NOMO-1 treated with DMSO at 0.1 percent for 48 hours (cell line): ENCODE measurements at regions not wholly inside any gene's neighbourhood (a gene's known extent, or its start where the extent isn't known, plus 50 kb on each side); places are given as distances from the start of the nearest gene placed in this dataset.
"Not testable (repeated sequence)": the region's sequence is repeated elsewhere in the genome, so short reads cannot be mapped to it uniquely, and the experiment has no call there.

ENCODE experiments used
- DNase-seq: peaks from one replicate; lab custom pipeline; 2025; ENCODE audit not compliant: unreplicated experiment; lab: John Stamatoyannopoulos, UW

DNA sequence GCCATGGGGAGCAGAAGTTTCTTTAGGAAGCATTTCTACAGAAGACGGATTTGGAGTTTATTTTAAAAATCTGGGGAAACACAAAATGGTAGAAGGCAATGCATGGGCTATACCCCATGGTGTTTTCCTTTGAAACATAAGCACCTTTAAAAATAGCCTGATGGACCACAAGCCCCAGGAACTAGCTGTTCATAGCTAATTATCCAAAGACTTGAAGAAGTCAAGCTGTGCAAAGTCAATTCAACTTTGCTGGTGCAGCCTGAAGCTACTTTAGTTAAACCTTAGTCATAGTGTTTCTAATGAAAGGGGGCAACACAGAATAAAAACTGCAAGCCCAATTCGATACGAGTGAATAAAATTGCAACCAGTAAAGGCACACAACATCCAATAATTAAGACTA, 732.5 kb downstream of the GALC start:
- DNase-seq, result no peak

DNA sequence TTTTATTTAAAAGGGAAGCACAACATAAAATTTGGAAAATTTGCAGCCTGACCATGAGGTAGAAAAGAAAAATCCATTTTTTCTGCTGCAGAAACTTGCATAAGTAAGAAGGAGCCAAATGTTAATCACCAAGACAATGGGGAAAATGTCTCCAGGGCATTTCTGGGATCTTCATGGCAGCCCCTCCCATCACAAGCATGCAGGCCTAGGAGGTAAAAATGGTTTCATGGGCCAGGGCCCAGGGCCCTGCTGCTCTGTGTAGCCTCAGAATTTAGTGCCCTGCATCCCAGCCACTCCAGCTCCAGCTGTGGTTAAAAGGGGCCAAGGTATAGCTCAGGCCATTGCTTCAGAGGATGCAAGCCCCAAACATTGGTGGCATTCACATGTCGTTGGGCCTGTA, 735.6 kb downstream of the GALC start:
- DNase-seq, result no peak

DNA sequence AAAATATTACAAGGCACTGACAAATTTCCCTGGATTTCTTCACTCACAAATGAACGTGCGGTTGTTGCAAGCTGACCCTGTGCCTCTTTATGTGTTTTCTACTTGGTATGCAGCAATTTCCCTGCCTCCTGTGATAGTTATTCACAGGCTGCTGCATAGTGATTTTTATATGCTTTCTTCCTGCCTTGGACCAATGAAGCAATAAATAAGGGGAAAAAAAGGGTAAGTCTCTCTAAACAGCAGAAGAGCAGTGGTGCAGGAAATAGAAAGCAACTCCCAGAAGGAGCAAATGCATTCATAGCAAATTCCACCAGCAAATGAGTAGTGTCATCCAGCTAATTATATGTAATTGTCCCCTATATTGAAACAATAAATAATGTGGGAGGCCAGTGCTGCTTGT, 737.9 kb downstream of the GALC start:
- no peak for DNase-seq

DNA sequence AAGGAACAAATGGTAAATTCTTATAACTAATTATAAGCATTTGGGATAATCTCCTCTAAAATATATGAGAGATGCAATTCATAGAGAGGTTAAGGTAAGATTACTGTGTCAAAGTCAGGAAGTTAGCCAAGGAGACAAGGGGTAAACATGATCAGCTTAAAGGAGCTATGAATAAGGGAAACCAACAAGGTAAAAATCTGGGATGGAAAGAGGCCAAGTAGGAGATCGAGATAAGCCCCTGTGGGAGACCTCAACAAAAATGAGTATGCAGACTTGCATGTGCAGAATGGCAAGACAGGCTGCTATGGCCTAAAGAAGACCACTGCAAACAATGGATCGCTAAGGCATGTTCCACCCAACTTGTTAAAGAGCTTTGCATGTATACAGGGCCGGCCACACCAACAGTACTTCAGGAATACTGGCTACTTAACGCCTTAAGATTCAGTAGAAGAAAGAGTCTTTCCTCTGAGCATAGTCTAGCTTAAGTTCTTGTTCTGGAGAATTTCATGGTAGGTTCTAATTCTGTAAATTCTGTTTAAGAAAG, 738.6 kb downstream of the GALC start:
- DNase-seq, result no peak

DNA sequence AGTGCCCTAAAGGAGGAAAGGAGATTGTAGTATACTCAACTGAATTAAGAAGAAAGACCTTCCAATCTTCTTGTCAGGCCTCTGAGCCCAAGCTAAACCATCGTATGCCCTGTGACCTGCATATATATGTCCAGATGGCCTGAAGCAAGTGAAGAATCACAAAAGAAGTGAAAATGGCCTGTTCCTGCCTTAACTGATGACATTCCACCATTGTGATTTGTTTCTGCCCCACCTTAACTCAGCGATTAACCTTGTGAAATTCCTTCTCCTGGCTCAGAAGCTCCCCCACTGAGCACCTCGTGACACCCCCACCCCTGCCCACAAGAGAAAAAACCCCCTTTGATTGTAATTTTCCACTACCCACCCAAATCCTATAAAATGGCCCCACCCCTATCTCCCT, 739.2 kb downstream of the GALC start:
- not testable (repeated sequence) for DNase-seq

DNA sequence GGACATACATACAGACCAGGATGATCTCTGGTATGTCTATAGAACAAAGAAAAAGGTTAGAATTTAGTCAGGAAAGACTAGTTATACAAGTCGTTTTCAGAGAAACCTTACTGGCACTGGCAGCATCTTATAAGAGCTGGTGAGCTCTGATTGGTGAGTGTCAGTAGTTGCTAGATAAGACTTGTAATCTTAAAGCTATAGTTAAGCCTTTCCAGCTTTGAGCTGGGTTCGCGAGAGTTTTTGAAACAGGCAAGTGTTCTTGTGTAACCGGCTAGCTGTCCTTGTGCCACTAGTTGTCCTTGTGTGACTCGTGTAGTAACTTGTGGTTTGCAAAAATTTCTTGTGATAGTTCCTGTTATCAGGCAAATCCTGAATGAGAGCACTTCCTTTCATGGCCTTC, 740.9 kb downstream of the GALC start:
- DNase-seq, result no peak

DNA sequence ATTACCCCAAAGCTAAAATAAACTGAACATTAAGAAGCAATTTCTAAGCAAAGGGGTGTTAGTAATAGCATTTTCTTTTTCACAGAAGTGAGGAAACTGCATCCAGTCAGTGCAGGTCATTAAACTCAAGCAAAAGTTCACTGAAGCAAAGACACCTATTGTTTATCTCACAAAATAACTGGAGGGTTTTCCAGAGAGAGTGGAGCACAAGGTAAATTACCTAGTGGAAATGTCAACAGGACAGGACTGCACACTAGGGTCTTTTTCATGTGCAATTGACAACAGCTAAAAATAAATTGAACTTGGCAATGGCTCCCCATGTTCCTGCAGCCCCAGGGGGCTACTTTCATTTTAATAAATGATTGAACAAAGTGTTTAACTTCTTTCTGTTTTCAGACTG, 742.0 kb downstream of the GALC start:
- no peak for DNase-seq

DNA sequence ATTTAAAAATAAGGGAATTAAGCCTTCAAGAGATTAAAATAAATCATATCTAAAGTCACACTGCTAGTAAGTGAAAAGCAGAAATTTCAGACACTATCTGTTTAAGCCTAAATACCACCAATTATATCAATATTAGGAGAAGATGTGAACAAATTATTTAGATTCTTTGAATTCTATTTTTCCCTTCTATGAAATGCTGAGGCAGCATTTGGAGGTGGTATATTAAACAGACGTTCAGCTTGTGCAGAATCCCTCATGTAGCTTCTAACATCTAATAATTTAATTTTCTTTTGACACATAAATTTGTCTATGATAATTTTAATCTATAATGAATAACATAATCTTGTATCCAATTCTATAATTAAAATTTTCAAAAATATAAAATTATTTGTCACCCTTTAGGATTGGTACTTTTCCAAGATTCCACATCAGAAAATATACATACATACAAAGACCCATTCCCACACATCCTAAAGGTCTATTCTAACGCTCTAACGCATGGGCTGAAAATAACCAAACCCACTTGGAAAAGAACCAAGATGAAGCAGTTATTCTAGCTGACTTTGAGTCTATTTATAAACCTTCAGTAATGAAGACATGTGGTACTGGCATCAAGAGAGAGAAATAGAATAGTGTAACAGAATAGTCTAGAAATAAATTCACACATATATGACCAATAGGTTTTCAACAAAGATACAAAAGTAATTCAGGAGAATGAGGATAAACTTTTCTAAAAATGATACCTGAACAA, 751.8 kb downstream of the GALC start:
- no peak for DNase-seq

DNA sequence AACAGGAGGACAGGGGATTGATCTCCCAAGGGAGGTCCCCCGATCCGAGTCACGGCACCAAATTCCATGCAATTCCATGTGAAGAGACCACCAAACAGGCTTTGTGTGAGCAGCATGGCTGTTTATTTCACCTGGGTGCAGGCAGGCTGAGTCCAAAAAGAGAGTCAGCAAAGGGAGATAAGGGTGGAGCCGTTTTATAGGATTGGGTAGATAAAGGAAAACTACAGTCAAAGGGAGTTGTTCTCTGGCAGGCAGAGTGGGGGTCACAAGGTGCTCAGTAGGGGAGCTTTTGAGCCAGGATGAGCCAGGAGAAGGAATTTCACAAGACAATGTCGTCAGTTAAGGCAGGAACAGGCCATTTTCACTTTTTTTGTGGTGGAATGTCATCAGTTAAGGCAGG, 752.7 kb downstream of the GALC start:
- not testable (repeated sequence) for DNase-seq

DNA sequence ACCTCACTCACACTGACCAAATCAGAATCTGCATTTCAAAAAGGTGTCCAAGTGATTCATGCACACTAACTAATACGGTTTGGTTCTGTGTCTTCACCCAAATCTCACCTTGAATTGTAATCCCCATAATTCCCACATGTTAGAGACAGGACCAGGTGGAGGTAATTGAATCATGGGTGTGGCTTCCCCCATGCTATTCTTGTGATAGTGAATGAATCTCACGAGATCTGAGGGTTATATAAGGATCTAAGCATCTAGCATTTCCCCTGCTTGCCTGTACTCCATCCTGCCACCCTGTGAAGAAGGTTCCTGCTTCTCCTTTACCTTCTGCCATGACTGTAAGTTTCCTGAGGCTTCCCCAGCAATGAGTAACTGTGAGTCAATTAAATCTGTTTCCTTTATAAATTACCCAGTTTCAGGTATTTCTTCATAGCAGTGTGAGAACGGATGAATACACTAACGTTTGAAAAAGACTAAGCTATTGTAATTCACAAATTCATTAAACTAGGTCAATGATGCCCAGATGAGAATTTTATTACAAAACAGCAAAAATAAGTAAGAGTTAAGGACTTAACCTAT, 759.1 kb downstream of the GALC start:
- DNase-seq, result no peak

DNA sequence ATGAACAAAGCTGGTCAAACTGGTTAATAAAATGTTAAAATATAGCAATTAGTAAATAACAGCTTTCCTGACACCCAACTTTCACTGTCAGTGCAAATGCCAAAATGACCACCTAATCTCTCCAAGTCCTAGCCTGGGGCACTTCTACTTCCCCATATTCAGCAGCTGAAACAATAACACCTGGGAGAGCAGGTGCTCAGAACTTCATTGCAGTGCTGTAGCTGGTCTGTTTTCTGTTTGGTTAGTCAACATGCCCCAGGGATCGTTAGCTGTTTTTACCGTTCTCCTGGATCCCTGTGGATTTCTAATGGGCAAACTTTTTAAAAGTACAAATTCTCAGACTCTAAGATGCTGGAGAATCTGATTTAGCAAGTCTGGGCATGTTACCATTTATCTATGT, 759.7 kb downstream of the GALC start:
- no peak for DNase-seq

DNA sequence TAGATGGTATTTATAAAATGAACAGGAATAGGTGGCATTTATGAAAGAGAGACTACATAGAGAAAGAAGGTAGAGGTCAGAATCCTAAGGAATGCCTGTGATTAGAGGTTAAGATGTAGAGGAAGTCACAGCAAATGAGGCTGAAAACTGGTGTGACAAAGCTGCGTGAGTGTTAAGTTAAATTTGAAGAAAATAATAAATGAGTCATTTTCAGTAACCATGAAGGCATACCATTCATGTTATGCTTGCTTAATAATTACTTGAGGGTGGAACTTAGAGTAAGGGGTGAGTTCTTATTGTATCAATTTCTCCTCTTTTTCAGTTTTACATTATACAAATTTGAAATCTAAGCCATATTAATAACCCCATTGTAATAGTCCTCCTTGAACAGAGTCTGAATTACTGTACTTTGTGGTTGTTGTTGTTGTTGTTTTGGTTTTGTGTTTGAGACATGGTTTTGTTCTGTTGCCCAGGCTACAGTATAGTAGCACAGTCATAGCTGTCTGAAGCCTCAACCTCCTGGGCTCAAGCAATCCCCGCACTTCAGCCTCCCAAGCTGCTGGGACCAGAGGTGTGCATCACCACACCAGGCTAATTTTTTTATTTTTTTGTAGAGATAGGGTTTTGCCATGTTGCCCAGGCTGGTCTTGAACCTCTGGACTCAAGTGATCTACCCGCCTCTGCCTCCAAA, 761.5 kb downstream of the GALC start:
- DNase-seq, result no peak

DNA sequence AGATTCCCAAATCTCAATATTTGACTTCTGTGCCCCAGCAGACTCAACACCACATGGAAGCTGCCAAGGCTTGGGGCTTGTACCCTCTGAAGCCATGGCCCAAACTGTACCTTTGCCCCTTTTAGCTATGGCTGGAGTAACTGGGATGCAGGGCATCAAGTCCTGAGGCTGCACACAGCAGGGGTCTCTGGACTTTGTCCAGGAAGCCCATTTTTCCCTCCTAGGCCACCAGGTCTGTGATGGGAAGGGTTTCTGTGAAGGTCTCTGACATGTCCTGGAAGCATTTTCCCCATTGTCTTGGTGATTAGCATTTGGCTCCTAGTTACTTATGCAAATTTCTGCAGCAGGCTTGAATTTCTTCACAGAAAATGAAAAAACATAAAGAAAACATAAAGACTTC, 762.3 kb downstream of the GALC start:
- DNase-seq, result no peak

DNA sequence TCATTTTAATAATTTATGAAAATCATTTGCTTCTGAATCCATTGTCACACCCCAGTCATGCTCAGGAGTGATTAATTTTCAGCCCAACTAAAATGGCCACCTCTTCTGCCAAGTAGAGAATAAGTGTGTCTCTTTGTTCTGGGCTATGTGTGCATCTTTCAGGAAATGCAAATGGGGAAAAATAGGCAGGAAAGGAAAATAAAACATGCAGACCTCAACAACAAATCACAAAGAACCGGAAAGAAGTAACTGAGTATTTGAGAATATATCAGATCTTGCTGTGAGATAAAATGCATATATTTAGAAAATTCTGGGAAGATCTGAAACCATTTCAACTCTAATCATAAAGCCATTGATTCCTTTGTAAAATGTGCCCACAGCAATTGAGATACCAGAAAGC, 763.9 kb downstream of the GALC start:
- DNase-seq, result no peak

DNA sequence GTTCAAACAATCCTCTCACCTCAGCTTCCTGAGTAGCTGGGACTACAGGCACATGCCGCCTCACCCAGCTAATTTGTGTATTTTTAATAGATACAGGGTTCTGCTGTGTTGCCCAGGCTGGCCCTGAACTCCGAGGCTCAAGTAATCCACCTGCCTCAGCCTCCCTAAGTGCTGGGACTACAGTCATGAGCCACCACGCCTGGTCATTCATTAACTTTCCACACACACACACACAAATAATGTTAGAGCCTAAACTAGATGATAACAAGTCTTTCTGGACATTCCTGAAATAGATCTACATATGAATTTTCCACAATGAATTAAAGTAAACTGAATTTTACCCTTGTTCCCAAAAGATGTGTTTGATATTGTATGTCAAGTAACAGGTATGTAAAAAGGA, 776.0 kb downstream of the GALC start:
- no peak for DNase-seq

DNA sequence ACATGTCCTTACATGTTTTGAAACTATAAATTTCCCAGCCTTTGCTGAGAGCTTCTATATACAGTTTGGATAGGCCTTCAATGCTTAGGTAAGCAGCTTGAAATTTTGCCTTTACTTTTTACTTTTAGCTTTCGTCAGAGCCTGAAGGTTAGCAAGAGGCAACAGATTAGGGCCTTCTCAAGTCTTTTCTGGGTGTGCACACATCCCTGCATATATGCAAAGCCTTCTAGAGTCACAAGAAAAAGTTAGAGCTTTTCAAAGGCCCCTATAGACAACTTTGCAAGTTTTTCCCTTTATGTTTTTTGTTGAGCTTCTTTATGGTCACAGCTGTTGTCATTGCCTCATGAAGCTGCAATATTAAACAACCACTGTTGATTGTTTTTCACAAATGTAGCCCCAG, 778.4 kb downstream of the GALC start:
- no peak for DNase-seq

DNA sequence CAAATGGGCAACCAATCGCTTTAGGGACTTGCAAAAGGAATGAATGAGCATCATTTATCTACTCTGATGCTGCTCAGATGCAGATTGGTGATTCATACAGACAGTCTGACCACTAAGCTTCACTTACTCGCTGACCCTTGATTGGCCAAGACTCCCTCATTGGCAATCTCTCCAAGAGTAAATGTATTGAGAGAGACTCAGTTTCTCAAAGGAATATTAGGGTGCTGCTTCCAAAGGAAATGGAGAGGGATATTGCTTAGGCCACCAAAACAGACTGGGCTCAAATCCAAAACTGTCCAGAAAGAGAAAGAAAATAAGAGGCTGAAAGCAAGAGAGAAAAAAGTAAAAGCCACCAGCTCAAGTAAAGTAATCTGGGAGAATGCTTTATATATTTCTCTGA, 785.2 kb downstream of the GALC start:
- DNase-seq, result no peak

DNA sequence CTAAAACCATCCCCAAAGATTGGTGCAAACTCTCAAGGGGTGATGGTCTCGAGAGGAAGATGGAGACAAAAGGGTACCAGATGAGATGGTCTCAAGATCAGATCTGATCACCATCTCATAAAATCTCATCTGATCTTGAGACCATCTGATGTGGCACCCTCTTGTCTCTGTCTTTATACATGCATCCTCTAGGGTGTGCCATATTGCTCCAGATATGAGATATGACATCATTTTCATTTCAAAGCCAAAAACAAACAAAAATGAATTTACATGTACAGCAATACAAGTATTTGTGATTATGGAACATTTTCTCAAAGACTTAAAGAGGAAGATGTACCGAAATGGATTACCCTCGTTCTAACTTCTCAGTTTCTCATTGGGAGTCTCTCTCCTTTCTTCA, 787.2 kb downstream of the GALC start:
- DNase-seq, result no peak

DNA sequence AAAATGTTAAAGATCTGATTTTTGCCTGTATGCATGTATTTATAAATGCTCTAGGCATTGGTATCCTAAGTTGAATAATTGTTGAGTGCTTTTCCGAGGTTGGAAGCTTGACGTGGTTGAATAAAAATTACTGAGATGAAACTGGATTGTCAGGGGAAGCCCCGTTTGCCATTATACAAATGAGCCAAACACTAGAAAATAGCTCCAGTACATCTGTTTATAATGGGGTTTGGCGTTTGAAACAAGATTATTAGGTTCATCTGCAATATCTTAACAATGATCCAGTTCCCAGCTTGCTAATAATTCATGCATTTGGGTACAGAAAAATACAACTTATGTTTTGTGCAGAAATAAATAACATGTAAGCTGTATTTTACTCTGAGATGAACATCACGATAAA, 789.6 kb downstream of the GALC start:
- DNase-seq, result no peak

DNA sequence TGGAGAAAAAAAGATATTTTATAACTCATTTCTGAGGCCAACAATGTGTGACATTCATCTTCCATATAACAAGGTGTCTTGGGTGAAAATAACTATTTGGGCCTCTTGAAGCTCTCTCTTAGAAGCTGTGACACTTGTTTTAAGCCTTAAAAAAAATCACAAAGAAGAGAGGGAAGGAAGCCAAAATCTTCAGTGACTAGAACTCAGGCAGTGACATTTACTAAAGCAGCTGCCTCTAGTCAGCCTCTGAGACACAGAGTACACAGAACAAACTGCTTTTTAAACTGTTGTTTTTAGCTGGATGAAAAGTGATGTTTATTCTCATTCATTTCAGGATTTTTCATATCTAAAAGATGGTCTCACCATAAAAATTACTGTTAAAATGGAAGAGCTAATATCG, 793.6 kb downstream of the GALC start:
- DNase-seq, result no peak

DNA sequence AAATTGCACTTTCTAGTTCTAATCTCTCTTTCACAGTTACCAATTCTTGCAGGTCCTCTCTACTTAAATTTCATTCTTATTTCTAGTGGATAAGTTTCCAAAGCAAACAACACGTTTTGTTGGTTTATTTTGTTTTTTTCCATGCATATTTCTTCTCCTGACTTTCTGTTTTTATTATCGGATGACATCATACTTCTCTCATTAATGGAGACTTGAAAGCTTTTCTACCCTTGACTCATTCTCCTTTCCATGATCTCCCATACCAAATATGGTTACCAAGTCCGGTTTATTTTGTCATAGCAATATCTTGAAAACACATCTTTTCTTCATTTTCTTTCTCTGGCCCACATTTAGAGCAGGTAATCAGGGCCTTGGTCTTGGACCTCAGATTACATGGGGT, 796.5 kb downstream of the GALC start:
- no peak for DNase-seq

DNA sequence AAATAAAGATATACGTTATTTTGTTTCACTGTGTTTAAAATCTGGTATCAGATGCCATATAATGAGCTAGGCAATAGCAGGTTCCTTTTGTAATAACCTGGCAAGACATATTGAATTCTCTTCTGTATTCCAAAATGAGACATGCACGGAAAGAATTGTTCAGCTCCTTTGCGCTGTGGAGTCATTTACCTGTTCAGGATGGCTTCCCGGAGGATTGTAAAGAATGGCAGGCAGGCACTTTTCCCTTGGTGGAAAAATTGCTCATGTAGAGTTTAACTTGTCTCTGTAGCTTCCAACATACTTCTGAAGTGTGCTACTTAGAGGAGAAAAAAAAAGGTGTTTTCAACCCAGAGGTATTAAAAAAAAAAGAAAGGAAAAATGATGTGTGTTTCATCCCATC, 805.2 kb downstream of the GALC start:
- DNase-seq, result no peak
